IPS-20b (cell line): ENCODE measurements at regions not wholly inside any gene's neighbourhood (a gene's known extent, or its start where the extent isn't known, plus 50 kb on each side); places are given as distances from the start of the nearest gene placed in this dataset.
"Not testable (repeated sequence)": the region's sequence is repeated elsewhere in the genome, so short reads cannot be mapped to it uniquely, and the experiment has no call there.

ENCODE experiments used
- H3K27ac ChIP-seq: one replicate; pipeline ENCODE4 v1.5.1; 2013; ENCODE audit warnings: low read length
- H3K27me3 ChIP-seq: 2 replicates; pipeline ENCODE4 v1.6.1; 2013; ENCODE audit warnings: mild to moderate bottlenecking, low read length, inconsistent platforms; ENCODE audit not compliant: insufficient read depth
- H3K36me3 ChIP-seq: 2 replicates; pipeline ENCODE4 v1.6.1; 2013; ENCODE audit warnings: low read depth, mild to moderate bottlenecking, inconsistent platforms, low read length, moderate library complexity; ENCODE audit not compliant: insufficient read depth
- H3K4me1 ChIP-seq: 2 replicates; pipeline ENCODE4 v1.6.1; 2013; ENCODE audit warnings: mild to moderate bottlenecking, control low read depth, inconsistent platforms, low read length, moderate library complexity; ENCODE audit not compliant: insufficient read depth
- H3K4me3 ChIP-seq: 2 replicates; pipeline ENCODE4 v1.5.1; 2013; ENCODE audit warnings: mild to moderate bottlenecking, low read length, inconsistent platforms
- H3K9ac ChIP-seq: 2 replicates; pipeline ENCODE4 v1.6.1; 2013; ENCODE audit warnings: low read depth, mild to moderate bottlenecking, inconsistent platforms, low read length, moderate library complexity
- H3K9me3 ChIP-seq: 2 replicates; pipeline ENCODE4 v1.6.1; 2013; ENCODE audit warnings: mild to moderate bottlenecking, low read depth, low read length, inconsistent platforms; ENCODE audit not compliant: insufficient read depth

GRCh38 chr5:82626905-82627591, 348.9 kb upstream of the RPS23 start:
- H3K9ac ChIP-seq, H3K4me3 ChIP-seq, H3K9me3 ChIP-seq, H3K4me1 ChIP-seq, H3K27me3 ChIP-seq, H3K27ac ChIP-seq, H3K36me3 ChIP-seq: not testable (repeated sequence)

DNA sequence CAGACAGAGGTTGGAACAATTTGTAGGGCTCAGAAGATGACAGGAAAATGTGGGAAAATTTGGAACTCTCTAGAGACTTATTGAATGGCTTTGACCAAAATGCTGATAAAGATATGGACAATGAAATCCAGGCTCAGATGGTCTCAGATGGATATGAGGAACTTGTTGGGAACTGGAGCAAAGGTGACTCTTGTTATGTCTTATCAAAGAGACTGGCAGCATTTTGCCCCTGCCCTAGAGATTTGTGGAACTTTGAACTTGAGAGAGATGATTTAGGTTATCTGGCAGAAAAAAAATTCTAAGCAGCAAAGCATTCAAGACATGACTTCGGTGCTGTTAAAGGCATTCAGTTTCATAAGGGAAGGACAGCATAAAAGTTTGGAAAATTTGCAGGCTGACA, 347.9 kb upstream of the RPS23 start:
- H3K9me3 ChIP-seq, H3K27ac ChIP-seq, H3K4me1 ChIP-seq, H3K9ac ChIP-seq, H3K27me3 ChIP-seq, H3K4me3 ChIP-seq, H3K36me3 ChIP-seq: not testable (repeated sequence)

GRCh38 chr5:82624062-82624461, 345.9 kb upstream of the RPS23 start:
- H3K4me1 ChIP-seq = no peaks in the 10 kb centered on the region
- H3K36me3 ChIP-seq = no peaks in the 10 kb centered on the region
- no peak overlapping the region for H3K9ac ChIP-seq

GRCh38 chr5:82622711-82623514, 344.8 kb upstream of the RPS23 start:
- Histone ChIP-seq H3K27me3 (no peaks in the 10 kb centered on the region), H3K36me3 (no peaks in the 10 kb centered on the region), H3K9ac (no peak overlapping the region), H3K9me3 (peaks cover 3% of the 10 kb centered on the region; the same call in 1 of the 2 replicates), H3K4me1 (no peaks in the 10 kb centered on the region), H3K27ac (no peak overlapping the region), H3K4me3 (no peak overlapping the region)

More at GRCh38 chr5:82624062-82624461, 345.9 kb upstream of the RPS23 start:
- no peaks in the 10 kb centered on the region for H3K9me3 ChIP-seq
- no peak overlapping the region for H3K4me3 ChIP-seq
- H3K27me3 ChIP-seq = no peaks in the 10 kb centered on the region
- no peak overlapping the region for H3K27ac ChIP-seq

GRCh38 chr5:82622205-82622604, 344.1 kb upstream of the RPS23 start:
- H3K36me3 ChIP-seq = no peaks in the 10 kb centered on the region
- peaks cover 3% of the 10 kb centered on the region; the same call in 1 of the 2 replicates for H3K9me3 ChIP-seq
- no peak overlapping the region for H3K27ac ChIP-seq
- H3K27me3 ChIP-seq = no peaks in the 10 kb centered on the region
- no peak overlapping the region for H3K9ac ChIP-seq
- H3K4me3 ChIP-seq = no peak overlapping the region
- H3K4me1 ChIP-seq = no peaks in the 10 kb centered on the region

GRCh38 chr5:82620957-82621600, 342.9 kb upstream of the RPS23 start:
- Histone ChIP-seq H3K4me1 (no peaks in the 10 kb centered on the region), H3K27me3 (no peaks in the 10 kb centered on the region), H3K36me3 (no peaks in the 10 kb centered on the region), H3K4me3 (no peak overlapping the region), H3K9ac (no peak overlapping the region), H3K9me3 (peaks cover 3% of the 10 kb centered on the region; the same call in 1 of the 2 replicates), H3K27ac (no peak overlapping the region)

DNA sequence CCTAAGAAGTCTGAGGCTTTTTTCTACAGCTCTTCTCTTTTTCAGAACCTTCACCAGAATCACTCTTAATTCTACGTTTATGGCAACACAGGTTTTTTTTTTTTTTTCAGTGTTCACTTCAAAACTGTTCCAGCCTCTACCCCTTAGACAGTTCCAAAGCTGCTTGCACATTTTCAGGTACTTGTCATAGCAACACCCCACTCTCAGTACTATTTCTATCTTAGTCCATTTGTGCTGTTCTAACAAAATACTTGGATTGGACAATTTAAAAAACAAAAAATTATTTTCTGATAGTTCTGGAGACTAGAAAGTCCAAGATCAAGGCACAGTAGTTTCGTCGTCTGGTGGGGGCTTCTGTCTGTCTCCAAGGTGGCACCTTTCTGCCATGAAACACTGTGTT, 340.9 kb upstream of the RPS23 start:
- H3K4me1 ChIP-seq = no peaks in the 10 kb centered on the region
- no peaks in the 10 kb centered on the region for H3K27me3 ChIP-seq
- no peak overlapping the region for H3K9ac ChIP-seq
- H3K9me3 ChIP-seq = peaks cover 3% of the 10 kb centered on the region; the same call in 1 of the 2 replicates
- H3K27ac ChIP-seq = no peak overlapping the region
- no peaks in the 10 kb centered on the region for H3K36me3 ChIP-seq
- H3K4me3 ChIP-seq = no peak overlapping the region

GRCh38 chr5:82614706-82615105, 336.6 kb upstream of the RPS23 start:
- Histone ChIP-seq H3K4me3 (no peak overlapping the region), H3K9ac (no peak overlapping the region), H3K36me3 (no peaks in the 10 kb centered on the region), H3K4me1 (no peaks in the 10 kb centered on the region), H3K9me3 (peaks cover 3% of the 10 kb centered on the region; the same call in 1 of the 2 replicates), H3K27me3 (no peaks in the 10 kb centered on the region), H3K27ac (no peak overlapping the region)

DNA sequence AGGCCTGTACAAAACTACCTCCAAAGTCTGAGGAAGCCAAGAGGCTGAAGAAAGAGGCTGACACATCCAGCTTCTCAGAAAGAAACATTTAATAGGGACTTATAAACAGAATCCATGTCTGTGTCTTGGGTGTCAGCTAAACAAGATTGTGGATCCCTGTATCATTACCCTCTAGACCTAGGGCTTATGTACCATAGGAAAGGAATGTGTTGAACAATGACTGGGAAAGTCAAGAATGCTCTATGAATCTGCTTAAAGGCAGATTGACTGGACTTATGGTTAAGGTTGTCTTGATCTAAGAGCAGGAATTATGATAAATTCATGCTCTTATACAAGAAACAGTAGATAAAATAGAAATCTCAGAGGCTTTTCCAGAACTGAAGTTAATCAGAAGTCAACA, 335.7 kb upstream of the RPS23 start:
- no peak overlapping the region for H3K27ac ChIP-seq
- H3K27me3 ChIP-seq = no peaks in the 10 kb centered on the region
- no peaks in the 10 kb centered on the region for H3K4me1 ChIP-seq
- H3K9me3 ChIP-seq = peaks cover 3% of the 10 kb centered on the region; the same call in 1 of the 2 replicates
- no peaks in the 10 kb centered on the region for H3K36me3 ChIP-seq
- no peak overlapping the region for H3K9ac ChIP-seq
- H3K4me3 ChIP-seq = no peak overlapping the region

DNA sequence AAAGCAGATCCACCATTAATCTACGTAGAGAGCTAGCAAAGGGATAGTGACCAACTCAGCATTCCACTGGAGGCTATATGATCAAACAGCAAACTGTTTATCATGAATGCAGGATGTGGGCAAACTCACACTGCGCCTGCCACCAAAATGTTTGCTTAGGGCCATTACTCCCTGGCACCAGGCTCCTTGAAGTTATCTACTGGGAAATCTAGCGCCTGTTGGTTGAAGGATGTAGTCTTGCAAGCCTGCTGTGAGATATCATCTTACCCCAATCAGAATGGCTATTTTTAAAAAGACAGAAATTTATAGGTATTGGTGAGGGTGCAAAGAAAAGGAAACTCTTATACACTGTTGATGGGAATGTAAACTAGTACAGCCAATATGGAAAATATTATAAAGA, 332.5 kb upstream of the RPS23 start:
- Histone ChIP-seq H3K27ac (no peak overlapping the region), H3K4me1 (no peaks in the 10 kb centered on the region), H3K9me3 (no peaks in the 10 kb centered on the region), H3K9ac (no peak overlapping the region), H3K4me3 (no peak overlapping the region), H3K27me3 (no peaks in the 10 kb centered on the region), H3K36me3 (no peaks in the 10 kb centered on the region)

DNA sequence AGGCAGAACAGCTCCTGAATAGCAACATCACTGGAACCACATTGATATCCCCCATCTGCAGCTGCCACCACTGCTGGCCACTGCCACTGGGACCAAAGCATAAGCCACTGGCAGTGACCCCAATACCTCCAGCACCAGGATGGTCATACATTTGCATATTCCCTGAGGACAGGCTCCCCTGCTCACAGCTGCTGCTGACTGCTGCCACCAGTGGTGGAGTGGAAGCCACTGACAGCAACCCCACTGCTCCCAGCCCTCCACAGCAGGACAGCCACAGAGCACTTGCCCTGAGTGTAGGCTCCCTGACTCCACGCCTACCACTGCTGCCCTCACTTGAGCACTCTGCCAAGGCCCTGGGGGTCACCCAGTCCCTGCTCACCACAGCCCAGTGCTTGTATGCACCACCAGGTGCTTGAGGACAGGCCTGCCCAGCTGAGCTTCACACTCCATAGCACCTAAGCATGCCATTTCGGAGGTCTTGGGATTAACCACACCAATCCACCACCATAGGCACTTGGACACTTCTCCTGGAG, 327.4 kb upstream of the RPS23 start:
- Histone ChIP-seq H3K4me3 (no peak overlapping the region), H3K27ac (no peak overlapping the region), H3K9me3 (no peaks in the 10 kb centered on the region), H3K27me3 (no peaks in the 10 kb centered on the region), H3K4me1 (no peaks in the 10 kb centered on the region), H3K36me3 (no peaks in the 10 kb centered on the region), H3K9ac (no peak overlapping the region)
